NCI-H524 treated with DMSO at 0.1 percent for 48 hours (cell line): ENCODE measurements at regions not wholly inside any gene's neighbourhood (a gene's known extent, or its start where the extent isn't known, plus 50 kb on each side); places are given as distances from the start of the nearest gene placed in this dataset.

ENCODE experiments used
- DNase-seq: peaks from one replicate; lab custom pipeline; 2025; lab: John Stamatoyannopoulos, UW

DNA sequence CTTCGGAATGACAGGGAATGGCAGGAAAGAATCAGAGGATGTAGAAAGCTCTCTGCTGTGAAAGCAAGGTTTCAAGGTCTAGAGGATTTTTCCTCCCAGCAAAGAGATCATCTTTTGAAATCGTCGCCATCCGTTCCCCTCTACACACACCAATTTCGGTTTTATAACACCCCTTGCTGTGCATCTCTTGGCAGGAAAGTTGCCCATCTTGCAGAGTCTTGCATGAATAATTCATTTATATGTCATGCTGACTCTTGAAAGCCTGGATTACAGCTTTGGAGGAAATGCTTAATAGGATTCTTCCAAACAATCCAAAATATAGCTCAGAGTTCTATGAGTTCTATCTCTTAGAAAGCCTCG lies 262.7 kb downstream of the CHL1 start:
- no peak for DNase-seq

DNA sequence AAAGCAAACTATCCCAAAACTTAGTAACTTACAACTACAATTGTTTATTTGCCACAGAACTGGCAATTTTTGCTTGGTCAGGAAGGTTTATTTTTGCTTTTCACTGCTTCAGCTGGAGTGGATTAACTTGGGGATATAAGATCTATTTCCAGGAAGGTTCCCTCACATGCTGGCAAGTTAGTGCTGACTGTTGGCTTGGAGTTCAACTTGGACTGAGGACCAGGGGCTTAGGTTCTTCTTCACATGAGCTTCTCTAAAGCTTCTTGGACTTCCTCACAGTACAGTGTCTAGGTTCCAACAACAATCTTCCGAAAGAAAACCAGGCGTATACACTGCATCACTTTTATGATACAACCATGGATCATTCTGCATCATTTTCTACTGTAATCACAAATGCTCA lies 264.4 kb downstream of the CHL1 start:
- no peak for DNase-seq

DNA sequence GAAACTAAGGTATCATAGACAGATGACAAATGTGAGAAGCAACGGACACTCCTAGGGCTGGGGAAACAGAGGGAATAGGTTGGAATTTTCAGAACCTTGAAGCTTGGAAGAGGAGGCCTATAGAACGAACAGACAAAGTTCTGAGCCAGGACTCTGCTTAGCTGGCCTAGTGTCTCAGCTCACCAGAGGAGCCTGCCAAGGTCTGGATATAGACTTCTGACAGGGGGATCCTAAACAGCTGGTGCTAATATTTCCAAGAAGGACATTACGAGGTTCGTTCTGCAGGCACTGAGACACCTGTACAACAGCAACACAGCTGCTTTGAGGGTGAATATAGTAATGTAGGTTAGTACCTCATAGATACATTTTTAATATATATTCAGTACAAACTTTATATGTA lies 266.3 kb downstream of the CHL1 start:
- no peak for DNase-seq

DNA sequence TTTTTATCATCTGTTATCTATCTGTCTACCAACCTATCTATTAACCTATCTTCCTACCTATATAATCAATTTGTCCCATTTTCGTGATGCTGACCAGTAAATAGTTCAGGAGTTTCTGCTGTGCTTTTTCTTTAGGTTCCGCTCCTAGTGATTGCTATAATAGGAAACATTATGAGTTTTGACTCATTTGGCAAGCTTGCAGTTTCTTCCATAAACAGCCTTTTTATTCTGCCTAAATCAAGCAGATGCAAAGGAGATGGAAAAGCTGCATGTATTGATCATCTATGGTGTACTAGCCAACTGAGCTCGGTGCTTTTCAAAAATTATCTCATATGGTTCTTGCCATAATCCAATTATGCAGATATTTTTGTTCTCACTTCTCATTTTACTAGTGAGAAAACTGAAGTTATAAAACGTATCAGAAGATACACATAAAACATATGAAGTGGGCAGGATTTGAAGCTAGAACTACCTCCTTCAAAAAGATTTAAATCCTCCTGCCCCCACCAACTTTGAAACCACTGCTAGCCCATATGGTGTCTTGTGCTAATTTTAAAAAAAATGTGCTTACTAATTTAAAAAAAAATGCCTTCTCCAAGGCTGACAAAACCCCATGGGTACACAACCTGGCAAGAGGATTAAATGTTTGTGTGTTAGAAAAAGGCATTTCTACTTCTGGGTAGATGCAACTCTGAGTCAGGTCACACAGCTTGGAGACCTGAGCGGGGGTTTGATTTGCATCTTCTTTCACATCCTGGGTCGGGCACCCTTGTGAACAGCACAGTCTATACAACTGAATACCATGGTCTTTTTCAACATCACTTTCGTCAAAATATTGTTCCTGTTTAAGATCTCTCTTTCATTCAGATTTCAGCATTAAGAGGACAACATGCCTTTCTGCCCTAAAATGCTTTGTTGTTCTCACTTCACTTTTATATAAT lies 267.0 kb downstream of the CHL1 start:
- peak; percentile 57 for DNase-seq

DNA sequence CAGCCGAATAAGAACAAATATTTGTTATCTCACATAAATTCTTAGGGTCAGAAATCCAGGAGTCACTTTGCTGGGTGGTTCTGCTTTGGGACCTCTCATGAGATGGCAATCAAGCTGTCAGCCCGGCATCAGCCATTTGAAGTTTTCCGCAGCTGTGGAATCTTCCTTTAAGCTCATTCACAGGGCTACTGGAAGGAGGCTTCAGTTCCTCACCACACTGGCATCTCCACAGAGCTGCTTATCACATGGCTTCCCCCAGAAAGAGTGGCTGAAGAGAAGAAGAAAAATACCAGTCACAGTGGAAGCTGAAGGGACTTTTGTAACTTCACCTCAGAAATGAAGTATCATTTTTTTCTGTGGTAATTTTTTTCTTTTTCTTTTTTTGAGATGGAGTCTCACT lies 267.7 kb downstream of the CHL1 start:
- DNase-seq: no peak

DNA sequence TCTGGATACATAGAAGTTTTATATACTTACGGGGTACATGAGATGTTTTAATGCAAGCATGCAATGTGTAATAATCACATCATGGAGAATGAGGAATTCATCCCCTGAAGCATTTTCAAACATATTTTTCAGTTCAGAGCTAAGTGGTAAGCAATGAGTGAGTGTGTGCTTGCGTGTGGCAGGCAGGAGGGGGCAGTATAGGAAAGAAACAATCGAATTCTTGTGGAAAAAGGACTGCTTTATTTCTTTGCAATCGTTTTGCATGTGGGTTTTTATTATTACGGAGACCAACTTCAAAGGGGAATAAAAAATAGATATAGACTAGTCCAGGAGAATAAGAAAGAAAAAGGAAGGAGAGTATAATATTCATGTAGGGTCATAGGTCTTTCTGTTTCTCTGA lies 271.6 kb downstream of the CHL1 start:
- DNase-seq: no peak

DNA sequence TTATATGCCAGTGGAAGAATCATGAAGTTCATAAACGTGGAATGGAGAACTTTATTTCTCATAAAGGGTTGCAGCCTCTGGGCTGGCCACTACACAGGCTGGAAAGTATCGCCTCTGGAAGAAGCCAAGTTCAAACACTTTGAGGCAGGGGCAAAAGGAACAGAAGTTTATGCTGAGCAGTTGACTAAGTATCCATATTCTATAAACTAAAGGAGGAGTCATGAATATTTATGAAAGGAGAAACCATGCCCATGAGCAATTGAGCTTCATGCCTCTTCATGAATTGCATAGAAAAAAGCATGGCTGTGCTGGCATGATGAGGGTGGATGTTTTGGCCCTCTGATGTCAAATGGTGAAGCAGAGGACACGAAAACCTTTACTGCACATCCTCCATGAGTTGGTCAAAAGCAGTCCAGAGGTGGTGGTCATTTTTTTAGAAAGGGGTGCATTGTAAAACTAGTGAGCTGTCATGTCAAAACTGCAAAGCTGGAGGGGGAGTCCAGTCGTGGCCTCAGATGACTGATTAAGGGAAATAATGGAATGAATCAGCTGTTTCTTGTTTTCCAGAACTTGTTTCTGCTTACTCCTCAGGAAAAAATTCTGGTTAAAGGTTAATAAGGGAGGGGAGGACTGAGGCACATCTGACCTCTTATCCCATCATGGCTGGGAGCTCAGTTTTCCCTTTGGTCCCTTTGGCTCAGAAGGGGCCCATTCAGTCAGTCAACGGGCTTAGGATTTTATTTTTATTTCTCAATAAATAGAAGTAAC lies 276.7 kb downstream of the CHL1 start:
- no peak for DNase-seq

DNA sequence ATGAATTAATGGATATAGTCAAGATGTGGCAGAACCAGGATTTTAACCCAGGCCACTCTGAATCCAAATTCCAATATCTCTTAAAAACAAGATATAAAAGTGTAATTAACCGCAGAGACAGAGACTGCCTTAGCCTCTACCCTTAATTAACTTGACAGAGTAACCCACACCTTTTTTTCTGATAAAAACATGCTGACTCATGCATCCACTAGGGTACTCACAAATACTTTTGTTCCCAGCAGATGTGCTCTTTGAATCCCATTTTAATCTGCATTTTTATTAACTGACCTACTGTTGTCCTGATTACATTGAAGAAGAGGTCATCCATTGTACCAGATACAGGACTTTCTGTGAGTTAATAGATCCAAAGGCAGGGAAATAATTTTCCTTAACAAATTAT lies 278.3 kb downstream of the CHL1 start:
- DNase-seq: no peak

DNA sequence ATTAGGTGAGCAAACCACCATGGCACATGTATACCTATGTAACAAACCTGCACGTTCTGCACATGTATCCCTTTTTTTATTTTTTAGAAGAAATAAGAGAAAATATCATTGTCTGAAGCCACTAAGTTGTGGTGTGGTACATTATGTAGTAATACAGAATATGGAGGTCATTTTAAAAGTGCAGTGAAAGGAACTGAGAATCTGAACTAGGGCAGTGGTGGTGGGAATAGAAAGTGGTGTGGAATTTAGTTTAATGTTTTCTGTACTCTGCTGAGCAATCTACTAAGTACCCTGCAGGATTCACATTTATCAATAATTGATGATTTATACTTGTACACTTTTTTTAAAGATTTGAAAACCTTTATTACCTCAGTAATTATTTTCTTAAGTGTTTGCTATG lies 283.5 kb downstream of the CHL1 start:
- no peak for DNase-seq

DNA sequence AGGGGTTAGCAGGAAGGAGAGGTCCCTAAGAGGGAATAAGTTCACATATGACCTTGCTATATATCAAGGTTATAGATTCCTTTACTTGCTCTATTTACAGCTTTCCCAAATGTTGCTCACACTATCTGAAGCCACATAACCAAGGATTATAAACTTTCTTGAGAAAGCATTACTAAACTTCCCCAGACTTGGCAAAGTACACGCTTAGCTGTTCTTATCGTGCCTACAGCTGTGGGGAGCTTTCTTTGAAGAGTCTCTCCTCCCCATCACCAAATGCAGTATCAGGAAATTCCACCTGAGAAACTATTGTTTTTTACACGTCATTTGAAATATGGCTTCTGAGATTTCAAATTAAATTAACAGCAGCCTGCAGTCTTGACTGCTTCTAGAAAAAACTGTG lies 284.5 kb downstream of the CHL1 start:
- no peak for DNase-seq

DNA sequence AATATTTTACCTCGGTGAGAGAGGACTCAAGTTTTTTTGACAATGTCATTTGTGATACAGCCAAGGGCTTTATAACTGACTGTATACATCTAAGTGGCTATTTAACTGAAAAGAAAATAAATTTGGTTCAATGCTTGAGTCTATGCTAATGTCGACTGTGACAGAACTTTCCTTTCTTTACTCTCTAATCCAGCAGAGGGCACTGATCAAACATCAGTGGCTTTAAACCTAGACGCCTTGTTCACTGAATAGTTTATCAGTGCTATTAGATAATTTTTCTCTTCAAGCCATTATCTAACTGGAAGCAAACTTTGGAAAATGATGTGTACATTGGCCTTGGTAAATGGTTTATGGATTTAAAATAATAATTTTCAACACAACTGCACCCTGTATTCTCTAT lies 285.1 kb downstream of the CHL1 start:
- peak; percentile 6 for DNase-seq

DNA sequence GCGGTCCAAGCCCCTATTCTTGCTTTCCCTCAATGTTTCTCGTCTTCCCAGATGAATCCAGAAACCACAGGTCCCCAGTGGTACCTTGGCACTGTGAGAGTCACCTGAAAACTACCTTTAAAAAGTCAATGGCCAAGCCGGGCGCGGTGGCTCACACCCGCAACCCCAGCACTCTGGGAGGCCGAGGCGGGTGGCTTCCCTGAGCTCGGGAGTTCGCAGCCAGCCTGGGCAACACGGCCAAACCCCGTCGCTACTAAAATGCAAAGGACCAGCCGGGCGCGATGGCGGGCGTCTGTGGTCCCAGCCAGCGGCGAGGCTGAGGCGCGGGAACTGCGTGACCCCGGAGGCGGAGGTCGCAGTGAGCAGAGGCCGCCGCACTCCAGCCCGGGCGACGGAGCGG lies 285.9 kb downstream of the CHL1 start:
- no peak for DNase-seq

DNA sequence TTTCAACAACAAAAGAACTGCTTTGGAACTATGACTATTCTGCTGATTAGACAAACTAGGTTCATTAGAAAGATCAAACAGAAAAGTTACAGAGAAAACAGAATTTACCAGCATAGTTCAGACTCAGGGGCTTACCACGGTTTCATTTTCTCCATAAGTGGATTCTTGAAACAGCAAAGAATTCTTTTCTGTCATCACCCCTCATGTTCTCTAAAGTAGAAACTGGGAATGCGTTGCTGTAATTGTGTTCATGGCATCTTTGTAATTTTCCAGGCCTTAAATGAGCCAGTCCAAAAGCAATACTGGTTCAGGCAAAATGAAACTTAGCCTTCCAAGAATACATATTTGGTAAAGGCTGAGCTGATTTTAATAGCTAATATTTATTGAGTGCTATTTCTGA lies 287.8 kb downstream of the CHL1 start:
- no peak for DNase-seq

DNA sequence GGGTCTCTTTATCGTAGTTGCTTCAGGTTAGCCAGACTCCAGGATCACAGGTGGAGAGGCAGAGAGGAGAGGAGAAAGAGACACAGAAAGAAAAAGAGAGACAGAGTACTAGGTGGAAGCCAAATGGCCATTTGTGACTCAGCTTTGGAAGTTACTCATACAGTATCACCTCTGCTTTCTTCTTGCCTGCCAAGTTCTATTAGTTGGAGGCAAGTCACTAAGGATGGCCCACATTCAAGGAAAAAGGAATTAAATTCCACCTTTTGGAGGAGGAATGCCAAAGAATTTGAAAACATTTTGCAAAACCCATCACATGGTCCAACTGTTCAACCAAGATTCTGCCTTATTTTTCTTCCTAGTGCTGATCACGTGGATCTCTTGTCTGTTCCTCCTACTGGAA lies 291.1 kb downstream of the CHL1 start:
- no peak for DNase-seq

DNA sequence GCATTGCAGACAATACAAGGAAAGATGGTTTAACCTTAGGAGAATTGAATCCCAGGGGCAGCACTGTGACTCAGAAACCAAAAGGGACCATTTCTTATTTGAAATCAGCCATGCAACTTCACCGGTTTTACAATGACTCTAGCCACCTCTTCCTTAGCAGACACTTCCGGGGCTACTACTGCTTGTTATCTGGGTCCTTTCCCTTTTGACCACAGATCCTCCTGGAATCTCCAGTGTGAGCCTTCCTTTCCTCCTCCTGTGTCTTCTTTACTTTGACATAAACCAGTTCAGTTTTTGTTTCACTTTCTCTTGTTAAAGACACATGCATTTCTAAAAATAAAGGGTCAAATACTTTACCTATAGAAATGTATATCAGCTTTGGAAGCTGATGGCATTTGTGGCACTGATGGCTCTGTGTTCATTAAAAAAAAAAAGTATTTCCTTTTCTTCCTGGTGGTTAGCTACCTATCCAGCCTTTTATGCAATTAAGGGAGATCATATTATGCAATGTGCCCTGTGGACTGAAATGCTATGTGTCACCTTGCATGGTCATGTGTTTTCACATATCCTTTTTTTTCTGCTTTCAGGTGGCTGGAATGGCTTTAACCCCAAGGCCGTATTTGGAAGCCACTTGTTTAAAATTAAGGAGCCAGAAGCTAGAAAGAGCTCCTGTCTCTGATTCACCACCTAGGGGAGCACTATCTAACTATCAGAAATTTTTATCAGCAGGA lies 296.2 kb downstream of the CHL1 start:
- DNase-seq: no peak

DNA sequence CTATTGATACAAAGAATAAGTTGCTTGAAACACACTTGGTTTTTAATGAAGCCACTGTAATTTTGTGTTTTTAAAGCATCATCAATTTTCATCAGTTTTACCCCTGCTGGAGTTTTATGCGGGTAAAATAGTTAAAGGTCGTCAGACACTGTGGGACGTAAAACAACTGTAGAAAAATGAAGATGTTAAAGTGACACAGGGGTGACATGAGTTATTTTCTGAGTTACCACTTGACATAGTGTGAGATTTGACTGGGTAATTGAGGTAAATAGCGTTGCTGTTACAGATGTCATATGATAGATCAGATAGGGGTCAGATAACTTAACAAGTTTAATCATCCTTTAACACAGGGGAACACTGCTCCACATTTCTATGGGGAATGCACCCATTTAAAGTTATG lies 297.6 kb downstream of the CHL1 start:
- no peak for DNase-seq

DNA sequence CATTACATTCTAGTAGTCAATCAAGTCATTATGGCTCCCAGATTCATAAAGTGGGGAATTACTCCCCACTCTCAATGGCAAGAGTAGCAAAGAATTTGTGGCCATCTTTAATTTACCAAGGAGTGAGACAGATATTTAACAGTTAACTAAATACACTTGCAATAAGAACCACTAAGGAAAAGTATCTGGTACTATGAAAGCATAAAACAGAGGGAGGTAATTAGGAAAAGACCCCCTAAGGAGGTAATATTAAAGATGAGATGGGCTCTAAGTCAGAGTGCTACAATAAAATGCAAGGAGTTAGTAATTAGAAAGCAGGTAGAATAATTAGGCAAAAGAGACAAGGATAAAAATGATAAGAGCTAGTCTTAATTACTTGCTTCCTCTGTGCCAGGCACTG lies 301.9 kb downstream of the CHL1 start:
- DNase-seq: no peak

DNA sequence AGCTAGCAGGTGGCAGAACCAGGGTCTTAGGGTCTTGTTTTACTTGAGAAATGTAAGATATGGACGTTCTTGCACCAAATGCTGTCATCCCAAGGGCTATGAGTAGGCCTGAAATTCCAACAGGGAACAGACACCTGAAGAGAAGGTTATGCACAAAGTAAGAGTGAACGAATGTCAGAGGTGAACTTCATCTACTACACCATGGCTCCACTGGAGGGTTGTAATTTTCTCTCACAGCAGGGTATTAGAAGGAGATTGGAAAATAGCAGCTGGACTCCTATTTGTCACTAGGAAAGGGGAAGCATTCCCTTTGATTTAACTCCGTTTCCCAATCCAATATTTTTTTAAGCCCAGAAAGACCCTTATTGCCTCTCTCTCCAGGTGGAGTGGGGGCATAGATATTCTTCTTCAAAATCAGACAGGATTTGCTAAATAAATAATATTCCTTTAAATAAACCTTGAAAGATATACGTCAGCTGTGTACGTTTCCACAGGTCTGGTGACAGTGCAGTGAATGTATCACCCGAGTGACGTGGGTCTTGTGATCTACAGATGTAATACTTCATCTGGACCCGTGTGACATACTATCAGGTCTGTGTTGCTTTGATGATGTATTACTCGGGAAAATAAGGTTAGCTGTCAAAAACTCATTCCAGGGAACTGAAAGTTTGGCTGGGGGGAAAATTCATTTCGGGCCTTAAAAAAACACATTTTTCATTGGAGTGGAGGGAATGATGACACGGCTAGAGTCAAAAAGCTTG lies 302.6 kb downstream of the CHL1 start:
- DNase-seq: no peak

DNA sequence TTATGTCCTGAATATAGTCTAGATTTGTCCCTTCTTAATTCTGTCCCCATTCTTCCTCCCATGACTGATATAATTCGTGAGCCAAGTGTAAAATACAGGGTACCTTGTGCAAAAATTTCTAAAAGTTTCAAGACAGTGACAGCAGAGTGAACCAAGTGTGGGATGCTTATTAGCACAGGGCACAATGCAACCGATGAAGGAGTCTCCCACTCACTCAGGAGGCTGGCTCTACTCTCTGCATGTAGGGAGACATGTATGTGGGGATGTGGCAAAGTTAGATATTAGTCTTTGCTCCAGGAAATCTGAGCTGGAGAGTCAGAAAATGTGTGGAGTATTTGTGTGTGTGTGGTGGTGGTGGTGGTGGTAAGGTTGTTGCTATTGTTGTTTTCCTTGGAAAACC lies 305.9 kb downstream of the CHL1 start:
- DNase-seq: no peak

DNA sequence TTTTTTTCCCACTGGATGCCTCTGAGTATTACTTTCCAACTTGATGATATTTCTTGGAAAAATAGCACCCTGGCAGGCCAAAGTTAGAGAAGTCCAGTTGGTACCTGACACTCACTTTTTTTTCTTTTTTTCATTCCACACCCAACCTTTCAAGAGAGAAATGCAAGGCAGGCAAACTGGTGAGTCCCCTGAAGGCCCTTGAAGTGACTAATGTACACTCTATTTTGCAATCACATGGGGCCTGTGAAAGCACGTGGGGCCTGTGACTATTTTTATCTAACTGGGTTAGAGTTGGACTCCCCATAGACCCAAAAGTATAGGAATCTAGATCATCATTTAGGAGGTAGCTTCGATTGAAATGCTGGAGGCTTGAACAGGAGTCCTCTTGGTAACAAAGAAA lies 316.7 kb downstream of the CHL1 start:
- DNase-seq: no peak

DNA sequence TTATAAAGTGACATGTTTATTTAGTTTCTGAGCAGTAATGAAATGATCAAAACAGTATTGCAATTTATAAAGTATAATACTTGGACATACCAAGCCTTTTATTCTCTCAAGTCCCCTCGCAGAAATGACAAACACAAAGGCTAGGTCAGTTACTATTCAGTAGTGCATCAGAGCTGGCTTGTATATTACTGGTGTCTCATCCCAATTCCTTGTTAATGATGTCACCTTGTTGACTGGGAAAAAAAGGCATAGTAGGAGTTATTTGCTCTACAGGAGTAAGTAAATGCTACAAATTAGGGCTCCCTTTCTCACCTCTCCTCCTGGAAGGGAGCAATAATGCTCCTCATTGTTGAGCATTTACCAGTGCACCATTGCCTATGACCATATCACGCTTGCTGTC lies 317.6 kb downstream of the CHL1 start:
- DNase-seq: no peak

DNA sequence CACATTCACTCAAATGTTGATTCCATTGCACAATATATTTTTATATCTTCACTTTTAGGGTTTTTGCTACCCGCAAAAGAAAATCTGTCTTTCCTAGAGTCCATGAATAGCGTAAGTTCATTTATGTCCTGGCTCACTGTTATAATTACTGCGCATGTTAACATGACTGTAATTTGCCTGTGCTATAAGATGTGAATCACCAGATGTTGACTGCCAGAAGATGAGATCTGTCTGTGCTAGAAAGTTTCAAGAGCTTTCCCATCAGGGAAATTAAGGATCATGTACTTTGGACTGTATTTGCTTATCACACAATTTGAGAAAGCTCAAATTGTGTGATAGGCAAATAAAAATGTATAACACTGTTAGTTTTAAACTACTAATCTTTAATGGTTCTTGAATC lies 322.5 kb downstream of the CHL1 start:
- DNase-seq: no peak
